Peyer's patch (tissue), 4 donors: ENCODE measurements at regions not wholly inside any gene's neighbourhood (a gene's known extent, or its start where the extent isn't known, plus 50 kb on each side); places are given as distances from the start of the nearest gene placed in this dataset.
"Not testable (repeated sequence)": the region's sequence is repeated elsewhere in the genome, so short reads cannot be mapped to it uniquely, and the experiment has no call there.

Source experiments
- DNase-seq, 3 donors: peaks; one replicate each; pipeline ENCODE4 v3.0.0-alpha.2; 2017 to 2019
- H3K27ac ChIP-seq, 4 donors: fragments of 200-600 bp; sonication (generic); one replicate each; pipeline ENCODE4 v1.5.1; 2016 to 2019
- H3K27me3 ChIP-seq, 2 donors: fragments of 200-600 bp; sonication (generic); one replicate each; pipeline ENCODE4 v1.5.1; 2019
- H3K36me3 ChIP-seq, 3 donors: fragments of 200-600 bp; sonication (generic); one replicate each; pipeline ENCODE4 v1.5.1; 2016 to 2019
- H3K4me1 ChIP-seq, 4 donors: fragments of 200-600 bp; sonication (generic); one replicate each; pipeline ENCODE4 v1.5.1; 2016 to 2019
- H3K4me3 ChIP-seq, 4 donors: fragments of 200-600 bp; sonication (generic); 1 replicate in 3 of 4; 2 replicates in 1 of 4; pipeline ENCODE4 v1.5.1; 2016 to 2019; ENCODE audit warnings: mild to moderate bottlenecking in 1 of 4
- H3K9me3 ChIP-seq, 4 donors: fragments of 200-600 bp; sonication (generic); one replicate each; pipeline ENCODE4 v1.5.1; 2016 to 2019; ENCODE audit warnings: mild to moderate bottlenecking in 1 of 4
- POLR2A ChIP-seq, 2 donors: fragments of 450-650 bp; IDR thresholded peaks; one replicate each; pipeline ENCODE4 v1.5.1; 2017; ENCODE audit warnings: antibody characterized with exemption in 2 of 2, mild to moderate bottlenecking in 2 of 2, moderate library complexity in 2 of 2
- TF ChIP-seq, protein P1 (sequence below), 6 experiments: fragments of 450-650 bp in 4 of 6; fragments of 200-600 bp in 2 of 6; sonication (generic) in 1 of 6; IDR thresholded peaks; one replicate each; pipeline ENCODE4 v1.5.1; 2017 to 2019; ENCODE audit warnings: antibody characterized with exemption in 6 of 6, mild to moderate bottlenecking in 3 of 6, moderate library complexity in 1 of 6

GRCh38 chr7:76126632-76127031 is 75.1 kb upstream of the SRRM3 start:
- Histone ChIP-seq H3K27me3 (no peaks in the 10 kb centered on the region), H3K9me3 (no peaks in the 10 kb centered on the region), H3K4me3 (no peak overlapping the region), H3K4me1 (no peaks in the 10 kb centered on the region), H3K27ac (no peak overlapping the region), H3K36me3 (no peaks in the 10 kb centered on the region)
- no peak for DNase-seq
- TF ChIP-seq POLR2A (IDR thresholded peaks at IDR 0.05): no peak
- TF ChIP-seq, protein P1, sequence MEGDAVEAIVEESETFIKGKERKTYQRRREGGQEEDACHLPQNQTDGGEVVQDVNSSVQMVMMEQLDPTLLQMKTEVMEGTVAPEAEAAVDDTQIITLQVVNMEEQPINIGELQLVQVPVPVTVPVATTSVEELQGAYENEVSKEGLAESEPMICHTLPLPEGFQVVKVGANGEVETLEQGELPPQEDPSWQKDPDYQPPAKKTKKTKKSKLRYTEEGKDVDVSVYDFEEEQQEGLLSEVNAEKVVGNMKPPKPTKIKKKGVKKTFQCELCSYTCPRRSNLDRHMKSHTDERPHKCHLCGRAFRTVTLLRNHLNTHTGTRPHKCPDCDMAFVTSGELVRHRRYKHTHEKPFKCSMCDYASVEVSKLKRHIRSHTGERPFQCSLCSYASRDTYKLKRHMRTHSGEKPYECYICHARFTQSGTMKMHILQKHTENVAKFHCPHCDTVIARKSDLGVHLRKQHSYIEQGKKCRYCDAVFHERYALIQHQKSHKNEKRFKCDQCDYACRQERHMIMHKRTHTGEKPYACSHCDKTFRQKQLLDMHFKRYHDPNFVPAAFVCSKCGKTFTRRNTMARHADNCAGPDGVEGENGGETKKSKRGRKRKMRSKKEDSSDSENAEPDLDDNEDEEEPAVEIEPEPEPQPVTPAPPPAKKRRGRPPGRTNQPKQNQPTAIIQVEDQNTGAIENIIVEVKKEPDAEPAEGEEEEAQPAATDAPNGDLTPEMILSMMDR (IDR thresholded peaks at IDR 0.05): no peak

DNA sequence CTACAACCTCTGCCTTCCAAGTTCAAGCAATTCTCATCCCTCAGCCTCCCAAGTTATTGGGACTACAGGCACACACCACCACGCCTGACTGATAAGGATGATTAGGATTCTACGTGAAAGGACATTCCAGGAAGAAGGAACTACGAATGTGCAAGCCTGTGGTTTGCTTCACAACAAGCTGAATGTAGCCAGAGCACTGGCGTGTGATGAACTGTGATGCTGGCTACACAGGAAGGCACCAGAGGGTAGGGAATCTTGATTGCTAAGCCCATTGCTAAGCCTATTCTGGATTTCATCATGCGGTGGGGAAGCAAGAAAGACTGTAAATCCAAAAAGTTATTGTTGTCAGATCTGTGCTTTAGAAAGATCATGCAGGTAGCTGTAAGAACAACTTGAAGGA is 72.3 kb upstream of the SRRM3 start:
- Histone ChIP-seq H3K4me1 (no peaks in the 10 kb centered on the region), H3K36me3 (no peaks in the 10 kb centered on the region), H3K9me3 (no peaks in the 10 kb centered on the region), H3K27me3 (no peaks in the 10 kb centered on the region), H3K4me3 (no peak overlapping the region), H3K27ac (no peak overlapping the region)
- DNase-seq: no peak
- TF ChIP-seq, protein P1 (IDR thresholded peaks at IDR 0.05): no peak
- TF ChIP-seq POLR2A (IDR thresholded peaks at IDR 0.05): no peak

DNA sequence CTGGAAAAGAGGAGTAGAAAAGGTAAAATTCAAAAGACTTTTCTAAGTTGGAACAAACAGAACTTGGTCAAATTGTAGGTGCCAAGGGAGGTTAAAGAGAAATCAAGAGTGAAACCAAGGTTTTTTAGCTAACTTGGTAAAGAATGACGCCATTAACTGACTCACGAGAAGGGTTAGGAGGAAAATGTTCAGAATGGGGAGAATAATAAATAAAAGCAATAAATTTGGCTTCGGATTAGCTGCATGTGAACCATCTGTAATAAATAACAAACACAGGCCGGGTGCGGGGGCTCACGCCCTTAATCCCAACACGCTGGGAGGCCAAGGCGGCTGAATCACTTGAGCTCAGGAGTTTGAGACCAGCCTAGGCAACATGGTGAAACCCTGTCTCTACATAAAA is 71.9 kb upstream of the SRRM3 start:
- Histone ChIP-seq H3K4me3 (no peak overlapping the region), H3K27ac (no peak overlapping the region), H3K27me3 (no peaks in the 10 kb centered on the region), H3K4me1 (no peaks in the 10 kb centered on the region), H3K9me3 (no peaks in the 10 kb centered on the region), H3K36me3 (no peaks in the 10 kb centered on the region)
- DNase-seq: no peak
- no peak for TF ChIP-seq POLR2A (IDR thresholded peaks at IDR 0.05)
- TF ChIP-seq, protein P1 (IDR thresholded peaks at IDR 0.05): no peak

GRCh38 chr7:76130661-76131060 is 71.0 kb upstream of the SRRM3 start:
- not testable (repeated sequence) for H3K4me3 ChIP-seq, H3K9me3 ChIP-seq, H3K27me3 ChIP-seq, DNase-seq, H3K27ac ChIP-seq, H3K36me3 ChIP-seq, H3K4me1 ChIP-seq
- TF ChIP-seq, protein P1 (IDR thresholded peaks at IDR 0.05): peak in 4 of 6 experiments; percentile 21 to 50 (median 34)

- not testable (repeated sequence) for H3K36me3 ChIP-seq
Measured at GRCh38 chr7:76131887-76132286, 69.8 kb upstream of the SRRM3 start.

GRCh38 chr7:76133164-76133775 is 68.4 kb upstream of the SRRM3 start:
- no peaks in the 10 kb centered on the region for H3K4me1 ChIP-seq
- no peak overlapping the region for H3K4me3 ChIP-seq
- no peaks in the 10 kb centered on the region for H3K27me3 ChIP-seq
- TF ChIP-seq, protein P1 (IDR thresholded peaks at IDR 0.05): no peak
- TF ChIP-seq POLR2A (IDR thresholded peaks at IDR 0.05): no peak
- no peak overlapping the region for H3K27ac ChIP-seq
- H3K9me3 ChIP-seq: no peaks in the 10 kb centered on the region
- DNase-seq: no peak
- H3K36me3 ChIP-seq: no peaks in the 10 kb centered on the region

More at GRCh38 chr7:76131887-76132286, 69.8 kb upstream of the SRRM3 start:
- not testable (repeated sequence) for H3K27ac ChIP-seq, H3K4me3 ChIP-seq, H3K9me3 ChIP-seq, DNase-seq, H3K4me1 ChIP-seq, H3K27me3 ChIP-seq
